SK-N-SH (cell line): ENCODE measurements at regions not wholly inside any gene's neighbourhood (a gene's known extent, or its start where the extent isn't known, plus 50 kb on each side); places are given as distances from the start of the nearest gene placed in this dataset.

Source experiments
- CTCF ChIA-PET: fragments of 300-600, 350-600 bp; formaldehyde crosslinking; extraction: SDS; loops from one replicate; lab custom pipeline; 2021; lab: Yijun Ruan, JAX
- POLR2A ChIA-PET: fragments of 350-600 bp; sonication (Branson Sonifier 250); formaldehyde crosslinking; extraction: SDS; loops from one replicate; lab custom pipeline; 2020; ENCODE audit warnings: antibody characterized with exemption, inconsistent platforms; lab: Yijun Ruan, JAX
- DNase-seq: peaks from one replicate; pipeline ENCODE4 v3.0.0; 2012
- H2AFZ ChIP-seq: fragments of 200-600 bp; sonication (generic); 2 replicates; pipeline ENCODE4 v1.8.1; 2016; ENCODE audit warnings: antibody characterized with exemption, mild to moderate bottlenecking, low read depth
- H3F3A ChIP-seq: fragments of 200-600 bp; sonication (generic); replicated peaks from 2 replicates; pipeline ENCODE3; 2016; ENCODE audit warnings: antibody characterized with exemption, mild to moderate bottlenecking; ENCODE audit not compliant: insufficient read depth
- H3K27ac ChIP-seq, 2 experiments: fragments of 200-500 bp in 1 of 2; fragments of 200-600 bp in 1 of 2; sonication (Bioruptor generic) in 1 of 2; sonication (generic), shearing (Covaris generic) in 1 of 2; 2 replicates each; pipeline versions ENCODE4 v1.5.1 to v1.6.1; 2014 to 2016; ENCODE audit warnings: low read depth in 2 of 2, inconsistent platforms in 1 of 2, low read length in 1 of 2, mild to moderate bottlenecking in 1 of 2, mixed read lengths in 1 of 2
- H3K27me3 ChIP-seq: fragments of 200-600 bp; sonication (generic), shearing (Covaris generic); 2 replicates; pipeline ENCODE4 v1.6.1; 2016; ENCODE audit warnings: mixed run types; ENCODE audit not compliant: insufficient read depth
- H3K36me3 ChIP-seq, 2 experiments: fragments of 200-500 bp in 1 of 2; fragments of 200-600 bp in 1 of 2; sonication (Bioruptor generic) in 1 of 2; sonication (generic) in 1 of 2; replicated peaks in 1 of 2; 2 replicates each; pipeline versions ENCODE3 to v1.5.1; 2014 to 2016; ENCODE audit warnings: low read length in 1 of 2, mild to moderate bottlenecking in 1 of 2; ENCODE audit not compliant: insufficient read depth in 2 of 2, control insufficient read depth in 1 of 2
- H3K4me1 ChIP-seq, 2 experiments: fragments of 200-500 bp in 1 of 2; fragments of 200-600 bp in 1 of 2; sonication (Bioruptor generic) in 1 of 2; sonication (generic), shearing (Covaris generic) in 1 of 2; 2 replicates each; pipeline versions ENCODE4 v1.5.1 to v1.6.1; 2014 to 2016; ENCODE audit warnings: low read depth in 1 of 2, low read length in 1 of 2, mixed run types in 1 of 2; ENCODE audit not compliant: insufficient read depth in 2 of 2, control insufficient read depth in 1 of 2
- H3K4me2 ChIP-seq: fragments of 200-600 bp; sonication (generic), shearing (Covaris generic); 2 replicates; pipeline ENCODE4 v1.6.1; 2017; ENCODE audit warnings: mixed run types
- H3K4me3 ChIP-seq, 2 experiments: fragments of 200-500 bp in 1 of 2; fragments of 200-600 bp in 1 of 2; sonication (Bioruptor generic) in 1 of 2; sonication (generic), shearing (Covaris generic) in 1 of 2; 2 replicates each; pipeline versions ENCODE4 v1.5.1 to v1.8.1; 2014 to 2016; ENCODE audit warnings: low read depth in 2 of 2, inconsistent platforms in 1 of 2, low read length in 1 of 2, mild to moderate bottlenecking in 1 of 2, mixed read lengths in 1 of 2, moderate library complexity in 1 of 2
- H3K79me2 ChIP-seq: fragments of 200-600 bp; sonication (generic); 2 replicates; pipeline ENCODE4 v1.8.1; 2017; ENCODE audit warnings: mild to moderate bottlenecking; ENCODE audit not compliant: insufficient read depth
- H3K9ac ChIP-seq: fragments of 200-600 bp; sonication (generic); 2 replicates; pipeline ENCODE4 v1.6.1; 2017; ENCODE audit warnings: mixed run types
- H3K9me2 ChIP-seq: fragments of 200-600 bp; sonication (generic); 2 replicates; pipeline ENCODE4 v1.6.1; 2017; ENCODE audit warnings: mixed run types
- H3K9me3 ChIP-seq: fragments of 200-600 bp; sonication (generic); 2 replicates; pipeline ENCODE4 v1.6.1; 2017; ENCODE audit warnings: mixed run types, mild to moderate bottlenecking, moderate library complexity
- H4K20me1 ChIP-seq: fragments of 200-600 bp; sonication (generic); 2 replicates; pipeline ENCODE4 v1.6.1; 2017; ENCODE audit warnings: mild to moderate bottlenecking, mixed run types; ENCODE audit not compliant: insufficient read depth
- CHD2 ChIP-seq: fragments of 150-350 bp; IDR thresholded peaks from 2 replicates; pipeline ENCODE4 v1.6.1; 2018; ENCODE audit warnings: low read length; ENCODE audit not compliant: partially characterized antibody
- CTCF ChIP-seq: fragments of 200-600 bp; sonication (generic); IDR thresholded peaks from 2 replicates; pipeline ENCODE4 v1.6.1; 2017; ENCODE audit warnings: antibody characterized with exemption, mild to moderate bottlenecking, moderate library complexity
- EP300 ChIP-seq, 2 experiments: IDR thresholded peaks; 2 replicates each; pipeline versions ENCODE4 v1.4.0 to v1.6.1; 2012; ENCODE audit warnings: borderline replicate concordance in 1 of 2, low read depth in 1 of 2, low read length in 1 of 2
- FOXJ3 ChIP-seq: sonication (generic); formaldehyde crosslinking; IDR thresholded peaks from 2 replicates; pipeline ENCODE4 v1.5.1; 2020; ENCODE audit warnings: mild to moderate bottlenecking, missing genetic modification reagents
- GATA2 ChIP-seq: sonication (generic); formaldehyde crosslinking; IDR thresholded peaks from 2 replicates; pipeline ENCODE4 v1.5.0; 2020; ENCODE audit warnings: mild to moderate bottlenecking, missing genetic modification reagents
- IRF3 ChIP-seq: fragments of 150-350 bp; IDR thresholded peaks from 2 replicates; pipeline ENCODE4 v1.6.1; 2016; ENCODE audit warnings: mild to moderate bottlenecking, low read depth, low read length
- MAX ChIP-seq: IDR thresholded peaks from 2 replicates; pipeline ENCODE4 v1.4.0; 2012; ENCODE audit warnings: low read depth
- MEF2A ChIP-seq: IDR thresholded peaks from 2 replicates; pipeline ENCODE4 v1.4.0; 2012; ENCODE audit warnings: low read depth, borderline replicate concordance
- NRF1 ChIP-seq: IDR thresholded peaks from 2 replicates; pipeline ENCODE4 v1.6.1; 2012; ENCODE audit warnings: low read depth, mild to moderate bottlenecking, low read length
- PBX3 ChIP-seq: IDR thresholded peaks from 2 replicates; pipeline ENCODE4; 2012
- REST ChIP-seq: IDR thresholded peaks from 2 replicates; pipeline ENCODE4 v1.6.1; 2012; ENCODE audit warnings: mild to moderate bottlenecking, low read depth, low read length, moderate library complexity
- RFX5 ChIP-seq: IDR thresholded peaks from 2 replicates; pipeline ENCODE4 v1.6.1; 2012; ENCODE audit warnings: mild to moderate bottlenecking, improper control_type of control experiment, low read length
- SIN3A ChIP-seq: IDR thresholded peaks from 2 replicates; pipeline ENCODE4 v1.6.1; 2012; ENCODE audit warnings: low read depth, mild to moderate bottlenecking, low read length, moderate library complexity, borderline replicate concordance
- SMC3 ChIP-seq: IDR thresholded peaks from 2 replicates; pipeline ENCODE4 v1.6.1; 2012; ENCODE audit warnings: low read depth, low read length, improper control_type of control experiment
- TAF1 ChIP-seq: IDR thresholded peaks from 2 replicates; pipeline ENCODE4 v1.6.1; 2012; ENCODE audit warnings: low read depth, mild to moderate bottlenecking, low read length, moderate library complexity, borderline replicate concordance
- TCF12 ChIP-seq: IDR thresholded peaks from 2 replicates; pipeline ENCODE4 v1.4.0; 2012
- USF1 ChIP-seq: IDR thresholded peaks from 2 replicates; pipeline ENCODE4 v1.4.0; 2012; ENCODE audit warnings: low read depth, borderline replicate concordance
- YY1 ChIP-seq: IDR thresholded peaks from 2 replicates; pipeline ENCODE4 v1.4.0; 2012; ENCODE audit warnings: low read depth, mild to moderate bottlenecking
- WGBS: methylation state at CpG from one replicate; pipeline ENCODE4 v1.1.6; 2017; ENCODE audit warnings: low lambda C conversion rate; 5-methylcytosine and 5-hydroxymethylcytosine counted together

- H3K9me3 ChIP-seq, result no peaks in the 10 kb centered on the region
- WGBS, result 5% methylated on average over 1 of the region's 1 CpG
- peak; percentile 30; the same call in 1 of the 2 replicates for TF ChIP-seq PBX3
- TF ChIP-seq SMC3, result no peak
- TF ChIP-seq MEF2A, result no peak
- no peak for TF ChIP-seq REST
- TF ChIP-seq USF1, result no peak
- peak; percentile 55 for TF ChIP-seq TCF12
- TF ChIP-seq YY1, result no peak
- TF ChIP-seq SIN3A, result no peak
- TF ChIP-seq TAF1, result no peak
- no peak for TF ChIP-seq RFX5
- no peak for TF ChIP-seq EP300 (IDR thresholded peaks at IDR 0.05; ENCODE audit: borderline replicate concordance in 1 of 2, low read depth in 1 of 2, low read length in 1 of 2)
- no peak for TF ChIP-seq MAX
- TF ChIP-seq, all 33 proteins: peak for 2
- Histone ChIP-seq H3K27me3 (no peaks in the 10 kb centered on the region), H4K20me1 (no peaks in the 10 kb centered on the region), H3F3A (no peaks in the 10 kb centered on the region), H3K36me3 (no peaks in the 10 kb centered on the region), H3K9me2 (no peaks in the 10 kb centered on the region), H3K27ac (no peak overlapping the region), H3K4me2 (no peak overlapping the region), H3K4me1 (peaks cover 0 to 4% of the 10 kb centered on the region in 2 experiments; a peak in 1 of 4 replicates), H2AFZ (no peak overlapping the region), H3K9ac (no peak overlapping the region), H3K79me2 (no peaks in the 10 kb centered on the region), H3K4me3 (no peak overlapping the region)
- CTCF ChIA-PET, result no interaction called here
- POLR2A ChIA-PET, result no interaction called here
- DNase-seq, result no peak
Measured at GRCh38 chr12:14190694-14191093, 174.8 kb upstream of the ATF7IP start.

GRCh38 chr12:14191612-14192011 lies 173.9 kb upstream of the ATF7IP start:
- Histone ChIP-seq H3K4me3 (no peak overlapping the region), H3K4me2 (no peak overlapping the region), H3K9me3 (no peaks in the 10 kb centered on the region), H2AFZ (no peak overlapping the region; the same call in 1 of the 2 replicates), H3K27me3 (no peaks in the 10 kb centered on the region), H3K9ac (no peak overlapping the region), H3K9me2 (no peaks in the 10 kb centered on the region), H3K79me2 (no peaks in the 10 kb centered on the region), H3K4me1 (peaks cover 0 to 4% of the 10 kb centered on the region in 2 experiments; a peak in 1 of 4 replicates), H3K27ac (no peak overlapping the region), H3K36me3 (no peaks in the 10 kb centered on the region), H3F3A (no peaks in the 10 kb centered on the region), H4K20me1 (no peaks in the 10 kb centered on the region)
- 28% methylated on average over 4 of the region's 4 CpGs for WGBS
- CTCF ChIA-PET, result no interaction called here
- POLR2A ChIA-PET, result no interaction called here
- DNase-seq, result no peak
- TF ChIP-seq IRF3 (no peak), NRF1 (no peak), GATA2 (CRISPR knock-in tag) (no peak), FOXJ3 (CRISPR knock-in tag) (no peak), CHD2 (no peak), PBX3 (no peak), CTCF (no peak), SMC3 (no peak), MEF2A (no peak), TCF12 (no peak)
